Suprapubic skin (tissue), 4 donors: ENCODE measurements at regions not wholly inside any gene's neighbourhood (a gene's known extent, or its start where the extent isn't known, plus 50 kb on each side); places are given as distances from the start of the nearest gene placed in this dataset.

Experiments
- CTCF ChIP-seq, 2 donors: fragments of 200-600 bp in 1 of 2; fragments of 450-650 bp in 1 of 2; sonication (generic) in 1 of 2; IDR thresholded peaks; one replicate each; pipeline ENCODE4 v1.5.1; 2016 to 2019; ENCODE audit warnings: antibody characterized with exemption in 2 of 2, mild to moderate bottlenecking in 1 of 2, moderate library complexity in 1 of 2
- EP300 ChIP-seq: sonication (generic); formaldehyde crosslinking; IDR thresholded peaks from one replicate; pipeline ENCODE4 v1.6.1; 2017; ENCODE audit warnings: antibody characterized with exemption
- POLR2A ChIP-seq, 2 donors: fragments of 450-650 bp; IDR thresholded peaks; one replicate each; pipeline ENCODE4 v1.6.1; 2017; ENCODE audit warnings: antibody characterized with exemption in 2 of 2, mild to moderate bottlenecking in 2 of 2, moderate library complexity in 2 of 2
- POLR2AphosphoS5 ChIP-seq, 3 donors: sonication (generic); formaldehyde crosslinking; IDR thresholded peaks; one replicate each; pipeline ENCODE4 v1.6.1; 2017; ENCODE audit warnings: antibody characterized with exemption in 3 of 3

- TF ChIP-seq CTCF (IDR thresholded peaks at IDR 0.05) (no peak), EP300 (no peak), POLR2A (IDR thresholded peaks at IDR 0.05) (no peak), POLR2AphosphoS5 (IDR thresholded peaks at IDR 0.05) (no peak)
Measured at GRCh38 chr5:135704616-135705015, 125.8 kb upstream of the CXCL14 start.
